Right hindlimb (tissue), 1 donor: ENCODE measurements at regions not wholly inside any gene's neighbourhood (a gene's known extent, or its start where the extent isn't known, plus 50 kb on each side); places are given as distances from the start of the nearest gene placed in this dataset.

Source experiments
- DNase-seq: peaks from one replicate; pipeline ENCODE4 v3.0.0-alpha.2; 2018

DNA sequence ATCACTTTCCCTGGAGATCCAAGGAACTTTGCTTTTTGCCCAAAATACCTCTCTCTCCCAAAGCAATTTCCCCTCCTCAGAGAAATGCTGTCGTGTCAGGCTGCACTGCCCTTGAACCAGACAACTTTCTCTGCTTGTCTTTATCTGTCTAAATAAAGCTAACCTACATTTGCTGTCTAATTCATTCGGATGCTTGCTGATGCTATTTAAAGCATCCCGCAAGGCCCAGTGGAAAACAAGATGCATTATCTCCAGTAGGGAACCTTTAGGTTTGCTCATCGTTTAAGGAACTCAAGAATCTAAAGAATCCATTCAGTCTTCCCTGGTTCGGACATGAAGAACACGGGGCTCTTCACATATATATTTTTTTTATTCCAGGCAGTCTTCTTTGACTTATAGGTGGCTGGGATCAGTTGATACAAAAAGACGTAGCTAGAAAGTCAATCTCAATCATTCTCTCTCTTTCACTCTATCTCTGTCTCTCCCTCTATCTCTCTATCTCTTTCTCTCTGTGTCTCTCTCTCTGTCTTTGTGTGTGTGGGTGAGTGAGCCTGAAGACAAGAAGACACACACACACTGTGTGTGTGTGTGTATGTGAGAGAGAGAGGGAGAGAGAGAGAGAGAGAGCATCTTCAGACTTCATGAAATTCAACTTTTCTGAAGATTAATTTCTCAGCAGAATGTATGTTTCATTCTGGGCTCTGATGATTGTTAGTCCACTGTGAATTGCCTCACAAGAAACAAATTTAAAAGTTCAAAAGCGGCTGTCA is 92.8 kb upstream of the MKLN1 start:
- no peak for DNase-seq

DNA sequence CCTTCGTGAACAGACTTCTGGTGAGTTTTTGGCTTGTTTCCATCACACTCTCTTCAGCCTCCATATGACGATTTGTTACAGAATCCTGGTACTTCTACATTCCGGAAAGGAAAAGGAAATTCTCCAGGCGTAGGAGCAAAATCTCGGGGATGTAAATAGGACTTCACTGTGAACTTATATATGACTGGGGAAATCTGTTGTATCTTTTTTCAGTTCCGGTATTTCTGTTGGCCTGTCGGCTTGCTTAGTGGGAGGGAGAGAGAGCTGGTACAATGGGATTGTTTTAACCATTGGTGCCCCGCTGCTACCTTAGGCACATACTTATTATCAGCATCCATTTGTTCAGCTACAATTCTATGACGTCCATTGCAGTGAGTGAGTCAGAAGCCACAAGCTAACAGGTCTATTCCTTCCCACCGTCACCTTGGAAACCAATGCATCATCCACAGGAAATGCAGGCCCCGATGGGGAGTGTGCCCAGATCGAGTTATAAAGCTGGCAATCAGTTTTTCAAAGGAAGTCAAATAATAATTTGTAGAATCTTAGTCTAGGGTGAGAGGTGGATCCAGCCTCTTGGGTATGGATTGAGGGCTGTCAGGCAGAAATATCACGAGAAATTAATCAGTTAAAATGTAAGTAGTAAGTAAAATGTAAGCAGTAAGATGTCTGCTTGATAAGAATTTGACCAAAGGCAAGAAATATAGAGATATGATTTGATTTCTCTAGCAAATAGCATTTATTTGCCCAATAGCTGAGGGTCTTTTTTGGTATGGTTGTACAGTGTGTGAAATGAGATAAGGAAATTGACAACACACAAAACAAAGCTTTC is 92.0 kb upstream of the MKLN1 start:
- DNase-seq = peak; percentile 31

DNA sequence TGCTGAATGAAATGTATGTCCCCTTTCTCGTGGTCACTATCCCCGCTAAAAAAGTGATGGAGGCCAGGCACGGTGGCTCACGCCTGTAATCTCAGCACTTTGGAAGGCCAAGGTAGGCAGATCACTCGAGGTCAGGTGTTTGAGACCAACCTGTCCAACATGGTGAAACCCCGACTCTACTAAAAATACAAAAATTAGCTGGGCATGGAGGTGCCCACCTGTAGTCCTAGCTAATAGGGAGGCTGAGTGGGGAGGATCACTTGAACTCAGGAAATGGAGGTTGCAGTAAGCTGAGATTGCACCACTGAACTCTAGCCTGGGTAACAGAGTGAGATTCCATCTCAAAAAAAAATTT is 91.4 kb upstream of the MKLN1 start:
- no peak for DNase-seq

DNA sequence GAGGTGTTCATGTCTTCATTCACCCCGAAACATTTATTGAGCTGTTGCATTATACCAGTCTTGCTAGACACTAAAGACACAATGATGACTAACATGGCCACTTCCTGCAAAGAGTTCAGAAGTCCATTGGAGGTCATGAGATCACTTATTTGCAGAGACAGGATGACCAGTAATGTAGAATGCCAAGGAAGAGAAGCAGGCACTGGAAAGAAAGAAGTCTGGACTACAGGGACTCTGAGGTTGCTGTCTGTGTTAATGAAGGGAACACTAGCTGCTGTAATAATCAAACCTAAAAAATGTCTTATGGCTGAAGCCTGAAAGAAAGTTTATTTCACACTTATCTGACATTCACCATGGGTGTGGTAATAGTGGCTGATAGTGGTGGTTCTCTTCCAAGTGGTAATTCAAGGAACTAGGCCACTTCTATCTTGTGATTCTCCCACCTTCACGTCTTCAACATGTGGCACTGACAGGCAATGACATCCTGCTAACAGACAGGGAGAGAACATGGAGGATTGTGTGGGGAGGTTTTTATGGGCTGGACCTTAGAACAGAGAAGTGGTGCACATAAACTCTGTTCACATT is 89.2 kb upstream of the MKLN1 start:
- no peak for DNase-seq

DNA sequence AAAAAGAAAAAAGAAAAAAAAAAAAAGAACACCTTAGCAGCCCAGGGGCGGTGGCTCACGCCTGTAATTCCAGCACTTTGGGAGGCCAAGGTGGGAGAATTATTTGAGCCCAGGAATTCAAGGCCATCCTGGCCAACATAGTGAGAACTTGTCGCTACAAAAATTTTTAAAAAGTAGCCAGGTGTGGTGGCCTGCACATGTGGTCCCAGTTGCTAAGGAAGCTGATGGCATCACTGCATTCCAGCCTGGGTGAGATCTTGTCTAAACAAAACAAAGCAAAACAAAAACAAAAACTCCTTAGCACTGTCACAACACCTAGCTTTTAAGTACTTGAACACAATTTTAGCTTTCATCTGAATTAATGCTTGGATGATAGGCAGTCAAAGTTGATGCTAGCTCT is 86.3 kb upstream of the MKLN1 start:
- DNase-seq = no peak

DNA sequence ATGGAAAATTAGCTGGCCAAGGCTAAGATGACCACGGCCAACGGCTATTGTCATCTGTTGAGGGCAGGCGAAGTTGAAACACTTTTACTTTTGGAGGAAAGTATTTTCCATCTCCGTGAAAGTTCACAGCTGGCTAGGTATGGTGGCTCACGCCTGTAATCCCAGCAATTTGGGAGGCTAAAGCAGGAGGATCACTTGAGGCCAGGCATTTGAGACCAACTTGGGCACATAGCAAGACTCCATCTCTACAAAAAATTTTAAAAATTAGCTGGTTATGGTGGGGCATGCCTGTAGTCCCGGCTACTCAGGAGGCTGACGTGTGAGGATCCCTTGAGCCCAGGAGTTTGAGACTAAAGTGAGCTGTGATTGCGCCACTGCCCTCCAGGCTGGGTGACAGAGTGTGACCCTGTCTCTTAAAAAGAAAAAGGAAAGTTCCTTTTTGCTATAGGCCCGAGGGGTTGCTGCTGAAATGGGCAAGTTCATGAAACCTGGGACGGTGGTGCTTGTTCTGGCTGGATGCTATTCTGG is 85.5 kb upstream of the MKLN1 start:
- DNase-seq = no peak

DNA sequence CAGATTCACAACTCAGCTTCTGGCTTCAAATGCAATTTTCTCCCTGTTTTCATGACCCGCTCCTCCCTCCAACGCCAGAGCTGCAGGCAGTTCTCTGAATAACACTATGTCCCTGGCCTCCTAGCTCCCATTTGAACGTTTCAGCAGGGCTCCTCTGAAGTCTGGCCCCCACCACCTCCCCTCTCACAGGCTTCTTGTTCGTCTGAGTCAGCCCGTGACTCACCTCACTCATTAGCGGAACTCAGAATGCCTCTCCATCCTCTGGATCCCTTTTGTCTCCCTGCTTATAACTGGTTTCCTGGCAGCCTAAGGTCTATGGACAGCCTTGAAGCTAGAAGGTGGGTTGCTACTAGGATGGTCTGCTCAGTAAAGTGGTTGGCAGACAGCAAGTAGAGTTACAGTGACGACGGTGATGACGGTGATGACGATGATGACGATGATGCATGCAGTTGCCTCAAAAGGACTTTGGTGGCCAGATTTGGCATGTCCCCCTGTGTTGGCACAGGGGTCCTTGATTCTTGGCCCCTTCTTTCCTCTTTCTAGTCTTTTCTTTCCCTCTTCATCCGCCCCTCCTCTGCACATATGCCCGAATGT is 83.3 kb upstream of the MKLN1 start:
- DNase-seq = no peak

DNA sequence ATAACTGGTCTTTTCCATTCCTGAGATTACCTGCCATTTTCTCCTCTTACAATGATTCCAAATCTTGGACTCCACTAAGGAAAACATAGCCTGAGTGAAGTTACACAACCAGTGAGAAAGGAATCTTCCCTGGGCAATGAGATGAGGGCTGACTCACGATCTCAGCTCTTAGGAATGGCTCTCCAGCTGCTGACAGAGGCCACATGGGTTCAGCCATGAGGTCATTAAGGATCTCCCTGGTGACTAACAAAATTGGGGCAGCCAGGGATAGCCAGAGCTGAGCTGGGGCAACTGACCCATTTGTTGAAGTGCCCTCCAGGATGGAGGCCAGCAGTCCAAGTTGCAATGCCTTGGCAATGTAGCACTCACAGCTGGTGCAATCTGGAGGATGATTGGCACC is 78.7 kb upstream of the MKLN1 start:
- DNase-seq = no peak

DNA sequence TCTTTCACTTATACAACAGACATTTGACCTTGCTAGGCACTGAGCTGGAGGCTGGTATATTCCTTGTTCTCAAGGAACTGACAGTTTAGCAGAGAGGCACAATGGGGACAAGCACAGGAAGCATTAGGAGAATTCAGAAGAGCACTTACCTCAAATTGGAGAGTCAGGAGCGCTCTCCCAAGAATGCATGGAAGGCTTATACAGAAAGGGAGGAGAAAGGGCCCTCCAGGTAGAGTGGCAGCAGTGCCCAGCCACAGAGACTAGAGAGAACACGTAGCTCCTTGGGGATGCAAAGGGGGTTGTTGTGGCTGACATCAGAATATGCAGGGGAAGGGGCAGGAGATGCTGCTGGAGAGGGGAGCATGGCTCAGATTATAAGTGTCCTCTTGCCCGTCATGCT is 78.2 kb upstream of the MKLN1 start:
- no peak for DNase-seq

DNA sequence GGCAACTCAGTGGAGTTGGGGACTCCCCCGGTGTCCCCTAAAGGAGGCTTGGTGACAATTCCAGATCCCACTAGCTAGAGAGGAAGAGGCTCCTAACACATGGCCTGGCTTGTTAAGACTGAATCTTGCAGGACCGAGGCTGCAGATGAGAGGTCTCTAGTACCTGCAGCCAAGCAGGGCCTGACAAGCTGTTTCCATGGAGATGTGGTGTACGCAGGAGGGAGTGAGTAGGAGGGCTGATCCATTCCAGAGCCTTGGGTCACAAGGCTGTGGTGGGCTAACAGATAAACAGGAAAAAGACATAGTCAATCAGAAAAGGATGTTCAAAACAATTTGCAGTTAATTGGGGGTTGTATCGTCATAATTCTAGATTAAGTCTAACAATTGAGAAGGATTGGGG is 77.3 kb upstream of the MKLN1 start:
- no peak for DNase-seq

DNA sequence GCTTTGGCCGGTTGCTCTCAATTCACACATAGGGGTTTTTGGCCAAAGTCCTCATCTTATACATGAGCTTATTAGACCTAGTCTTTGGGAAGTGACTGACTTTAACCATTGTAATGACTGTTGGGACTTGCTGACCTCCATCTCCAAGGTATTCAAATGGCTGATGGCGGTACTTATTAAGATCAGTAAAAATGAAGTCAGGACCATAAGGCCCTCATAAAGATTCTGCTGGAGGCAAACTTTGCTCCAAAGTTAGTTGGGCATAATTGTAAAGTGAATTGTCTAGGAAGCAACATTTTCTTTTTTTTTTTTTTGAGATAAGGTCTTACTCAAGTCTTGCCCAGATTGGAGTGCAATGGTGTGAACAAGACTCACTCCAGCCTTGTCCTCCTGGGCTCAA is 76.3 kb upstream of the MKLN1 start:
- no peak for DNase-seq

DNA sequence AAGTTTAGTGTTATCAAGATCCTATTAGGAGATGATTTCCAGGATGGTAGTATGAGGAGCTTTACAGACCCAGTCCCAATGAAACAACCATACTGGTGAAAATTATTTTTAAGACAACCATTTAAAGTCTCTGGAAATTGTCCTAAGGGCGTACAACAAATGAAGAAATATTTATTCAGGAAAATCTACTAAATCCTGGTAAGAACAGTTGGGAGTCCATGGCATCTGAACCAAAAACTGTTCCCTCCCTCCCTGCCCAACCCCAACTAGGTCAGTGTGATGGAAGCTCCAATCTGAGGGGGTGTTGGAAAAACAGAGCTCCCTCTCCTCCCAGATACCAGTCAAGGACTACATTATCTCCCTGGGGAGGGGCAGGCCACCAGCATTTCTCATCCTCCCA is 74.7 kb upstream of the MKLN1 start:
- DNase-seq = no peak

DNA sequence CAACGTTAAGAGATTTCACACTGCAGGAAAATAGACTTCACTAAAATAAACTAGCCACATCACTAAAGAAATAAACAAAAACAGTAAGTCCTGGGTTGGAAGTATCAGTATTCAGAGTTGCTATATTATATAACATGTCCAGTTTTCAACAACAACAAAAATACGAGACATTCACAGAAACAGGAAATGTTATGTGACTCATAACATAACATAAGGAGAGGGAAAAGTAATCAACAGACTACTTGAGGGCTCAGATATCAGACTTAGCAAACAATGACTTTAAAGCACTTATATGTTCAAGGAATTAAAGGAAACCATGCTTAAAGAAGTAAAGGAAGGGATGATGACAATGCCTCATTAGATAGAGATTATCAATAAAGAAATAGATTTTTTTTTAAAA is 73.5 kb upstream of the MKLN1 start:
- no peak for DNase-seq

DNA sequence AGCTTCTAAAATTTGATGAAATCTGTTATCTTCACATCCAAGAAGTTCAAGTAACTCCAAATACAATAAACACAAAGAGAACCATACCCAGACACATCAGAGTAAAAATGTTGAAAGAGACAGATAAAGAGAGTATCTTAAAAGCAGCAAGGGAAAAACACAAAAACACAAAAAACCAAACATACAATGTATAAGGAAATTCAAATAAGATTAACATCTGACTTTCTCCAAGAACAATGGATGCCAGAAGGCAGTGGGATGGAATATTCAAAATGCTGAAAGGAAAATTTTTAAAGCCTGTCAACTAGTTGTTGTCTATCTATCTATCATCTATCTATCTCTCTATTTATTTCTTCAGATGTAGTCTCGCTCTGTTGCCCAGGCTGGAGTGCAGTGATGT is 72.4 kb upstream of the MKLN1 start:
- no peak for DNase-seq

DNA sequence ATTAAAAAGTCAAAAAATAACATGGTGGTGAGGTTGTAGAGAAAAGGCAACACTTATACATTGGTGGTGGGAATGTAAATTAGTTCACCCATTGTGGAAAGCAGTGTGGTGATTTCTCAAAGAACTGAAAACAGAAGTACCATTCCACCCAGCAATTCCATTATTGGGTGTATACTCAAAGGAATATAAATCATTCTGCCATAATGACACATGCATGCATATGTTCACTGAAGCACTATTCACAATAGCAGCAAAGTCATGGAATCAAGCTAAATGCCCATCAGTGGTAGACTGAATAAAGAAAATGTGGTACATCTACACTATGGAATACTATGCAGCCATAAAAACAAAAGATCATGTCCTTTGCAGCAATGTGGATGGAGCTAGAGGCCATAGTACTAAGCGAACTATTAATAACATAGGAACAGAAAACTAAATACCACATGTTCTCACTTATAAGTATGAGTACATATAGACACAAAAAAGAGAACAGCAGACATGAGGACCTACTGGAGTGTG is 66.1 kb upstream of the MKLN1 start:
- DNase-seq = no peak

DNA sequence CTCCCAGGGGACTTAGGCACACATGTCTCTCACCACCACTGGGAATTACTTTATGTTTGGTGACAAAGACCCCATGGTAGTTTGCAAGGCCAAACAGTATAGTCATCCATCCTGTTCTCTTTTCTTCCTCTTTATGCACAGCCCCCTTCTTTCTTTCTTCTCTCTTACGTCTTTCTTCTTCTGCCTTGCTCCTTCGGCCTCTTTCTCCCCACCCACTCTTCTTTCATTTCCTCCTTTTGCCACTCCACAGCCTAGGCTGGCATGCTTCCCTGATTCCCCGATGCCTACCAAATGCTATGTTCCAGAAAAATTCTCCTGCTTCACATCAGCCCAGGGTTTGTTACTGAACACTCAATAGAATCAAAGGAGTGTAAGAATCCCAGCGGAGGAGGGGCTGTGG is 62.4 kb upstream of the MKLN1 start:
- no peak for DNase-seq

DNA sequence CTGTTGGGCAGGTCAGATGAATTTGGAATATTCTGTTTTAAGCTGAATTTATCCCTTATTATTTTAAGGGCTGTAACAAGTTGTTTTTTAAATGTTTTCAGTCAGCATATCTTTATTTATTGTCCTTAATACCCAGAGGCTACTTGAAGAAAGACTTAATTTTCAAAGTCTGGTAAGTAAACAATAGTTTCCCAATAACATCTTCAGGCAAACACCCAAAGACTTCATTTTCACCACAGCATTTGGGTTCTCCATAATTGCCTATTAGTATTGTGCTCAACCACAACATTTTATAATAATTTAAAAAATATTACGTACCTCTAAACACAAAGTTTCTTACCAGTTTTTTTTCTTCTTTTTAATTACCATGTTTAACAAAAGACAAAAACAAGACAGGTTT is 60.0 kb upstream of the MKLN1 start:
- DNase-seq = no peak

DNA sequence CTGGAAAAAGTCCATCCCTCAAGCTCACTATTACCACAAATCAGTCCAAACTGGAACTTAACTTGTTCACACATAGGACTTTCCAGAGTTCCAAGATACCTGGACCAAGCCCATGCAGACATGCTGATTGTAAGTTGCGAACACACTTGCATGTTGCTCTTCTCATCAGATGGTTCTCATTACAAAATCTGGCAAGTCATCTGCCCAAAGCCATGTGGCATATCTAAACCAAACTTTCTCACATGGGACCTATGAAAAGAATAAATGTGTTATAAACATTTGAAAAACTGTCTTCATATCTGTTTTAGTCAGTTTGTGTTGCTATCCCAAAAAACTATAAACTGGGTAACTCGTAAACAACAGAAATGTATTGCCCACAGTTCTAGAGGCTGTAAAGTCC is 58.8 kb upstream of the MKLN1 start:
- no peak for DNase-seq

DNA sequence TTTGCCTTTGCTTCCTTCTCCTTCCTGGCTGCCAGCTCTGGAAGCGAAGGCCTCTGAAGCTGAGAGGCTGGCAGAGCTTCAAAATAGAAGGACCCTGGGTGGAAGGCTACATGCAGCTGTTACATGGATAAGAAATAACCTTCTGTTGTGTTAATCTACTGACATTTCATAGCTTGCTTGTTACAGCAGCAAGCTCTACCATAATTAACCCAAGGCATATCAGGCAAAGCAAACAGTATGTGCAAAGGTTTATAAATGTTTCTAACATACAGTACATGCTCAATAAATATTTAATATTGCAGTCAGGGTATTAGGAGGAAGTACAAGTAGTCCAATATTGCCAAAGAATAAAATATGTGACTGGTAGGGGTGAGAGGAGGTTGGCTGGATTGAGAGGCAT is 55.6 kb upstream of the MKLN1 start:
- DNase-seq = no peak

DNA sequence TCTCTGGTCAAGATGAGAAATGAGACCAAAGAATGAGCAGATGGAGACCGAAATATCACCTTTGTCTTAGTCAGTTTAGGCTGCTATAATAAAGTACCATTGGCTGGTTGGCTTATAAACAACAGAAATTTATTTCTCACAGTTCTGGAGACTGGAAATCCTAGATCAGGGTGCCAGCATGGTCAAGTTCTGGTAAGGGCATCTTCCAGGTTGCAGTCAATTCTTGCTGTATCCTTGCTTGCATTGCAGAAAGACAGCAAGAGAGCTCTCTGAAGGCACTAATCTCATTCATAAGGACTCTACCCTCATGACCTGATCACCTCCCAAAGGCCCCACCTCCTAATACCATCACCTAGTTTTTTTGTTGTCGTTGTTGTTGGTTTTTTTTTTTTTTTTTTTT is 52.7 kb upstream of the MKLN1 start:
- DNase-seq = no peak

DNA sequence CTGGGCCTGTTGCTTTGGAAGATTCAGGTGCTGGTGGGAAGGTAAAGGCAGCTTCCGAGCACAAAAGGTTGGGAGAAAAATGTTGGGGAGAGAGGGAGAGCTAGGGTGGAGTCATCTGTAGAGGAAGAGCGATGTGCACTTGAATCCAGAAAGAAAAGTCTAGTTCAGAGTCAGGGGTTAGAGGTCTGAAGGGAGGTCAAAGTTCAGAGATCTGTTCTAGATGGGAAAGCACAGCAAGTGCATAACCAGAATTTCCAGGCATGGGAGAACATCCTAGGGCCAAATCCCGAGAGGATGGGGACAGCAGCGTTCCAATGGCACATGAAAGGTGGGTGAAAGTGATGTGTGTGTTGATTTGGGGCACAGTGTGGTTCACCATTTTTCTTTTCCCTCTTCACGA is 51.5 kb upstream of the MKLN1 start:
- DNase-seq = no peak

DNA sequence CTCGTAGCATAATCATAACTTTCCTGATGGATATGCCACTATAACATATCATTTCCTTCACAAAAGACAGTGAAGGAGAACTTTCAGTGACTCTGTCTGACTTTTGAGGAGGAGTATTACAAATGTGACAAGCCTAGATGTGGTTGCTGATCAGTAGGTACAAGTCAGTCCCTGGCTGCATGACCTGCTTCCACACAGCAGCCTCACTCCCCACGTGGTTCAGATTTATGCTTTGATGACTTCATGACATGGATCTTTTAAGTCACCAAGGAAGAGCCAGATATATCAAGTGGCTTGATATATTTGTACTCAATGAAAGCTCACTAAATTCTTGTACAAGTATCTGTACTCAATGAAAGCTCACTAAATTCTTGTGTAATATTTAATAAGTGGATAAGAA is 50.9 kb upstream of the MKLN1 start:
- no peak for DNase-seq
